ENCODE measurements at regions not wholly inside any gene's neighbourhood (a gene's known extent, or its start where the extent isn't known, plus 50 kb on each side); places are given as distances from the start of the nearest gene placed in this dataset.

DNA sequence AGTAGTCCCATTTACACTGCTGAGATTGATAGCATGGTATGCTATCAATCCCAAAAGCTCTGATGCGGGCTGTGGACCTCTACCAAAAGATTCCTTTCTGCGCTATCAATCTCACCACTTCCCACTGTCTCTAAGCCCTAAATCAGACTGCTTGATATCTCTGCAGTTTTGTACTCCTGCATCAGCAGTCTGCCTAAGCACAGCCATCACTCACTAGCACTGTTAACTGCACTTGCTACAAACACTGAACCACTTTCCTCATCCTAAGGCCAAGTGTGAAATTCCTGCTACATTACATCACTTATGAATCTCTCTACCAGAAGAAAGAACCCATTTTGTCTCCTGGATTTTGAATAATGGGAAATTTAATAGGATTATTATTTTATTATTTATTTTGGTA, 237.0 kb downstream of the HNMT start:
- Histone ChIP-seq H3K9me2 (replicated peaks; ENCODE audit: insufficient read depth) (no peaks in the 10 kb centered on the region), H4K20me1 (ENCODE audit: insufficient read depth, poor library complexity, severe bottlenecking) (no peaks in the 10 kb centered on the region), H3K9me3 (ENCODE audit: low read depth) (no peaks in the 10 kb centered on the region), H3K4me1 (ENCODE audit: insufficient read depth) (no peaks in the 10 kb centered on the region), H3K27me3 (no peaks in the 10 kb centered on the region), H3K79me2 (no peaks in the 10 kb centered on the region), H2AFZ (no peak overlapping the region), H3K4me2 (no peak overlapping the region), H3K36me3 (replicated peaks; ENCODE audit: insufficient read depth, low read depth) (no peaks in the 10 kb centered on the region), H3K27ac (no peak overlapping the region), H3K4me3 (no peak overlapping the region)
- DNase-seq (ENCODE audit: low spot score): no peak
- WGBS (ENCODE audit: low lambda C conversion rate, missing lambda C conversion rate): 77% methylated on average over 2 of the region's 2 CpGs
- TF ChIP-seq CTCF (IDR thresholded peaks at IDR 0.05; ENCODE audit: poor library complexity): no peak
- TF ChIP-seq EZH2 (IDR thresholded peaks at IDR 0.05; ENCODE audit: borderline replicate concordance): no peak
- TF ChIP-seq EZH2phosphoT487 (IDR thresholded peaks at IDR 0.05; ENCODE audit: low read depth, severe bottlenecking, unreplicated experiment): no peak

GRCh38 chr2:138202762-138203161, 238.5 kb downstream of the HNMT start:
- no peaks in the 10 kb centered on the region for H4K20me1 ChIP-seq (ENCODE audit: insufficient read depth, poor library complexity, severe bottlenecking)
- no peaks in the 10 kb centered on the region for H3K4me1 ChIP-seq (ENCODE audit: insufficient read depth)
- no peaks in the 10 kb centered on the region for H3K36me3 ChIP-seq (replicated peaks; ENCODE audit: insufficient read depth, low read depth)
- no peaks in the 10 kb centered on the region for H3K79me2 ChIP-seq
- DNase-seq (ENCODE audit: low spot score): no peak
- no peaks in the 10 kb centered on the region for H3K9me3 ChIP-seq (ENCODE audit: low read depth)
- H3K4me3 ChIP-seq: no peak overlapping the region
- no peak for TF ChIP-seq EZH2 (IDR thresholded peaks at IDR 0.05; ENCODE audit: borderline replicate concordance)
- no peak for TF ChIP-seq EZH2phosphoT487 (IDR thresholded peaks at IDR 0.05; ENCODE audit: low read depth, severe bottlenecking, unreplicated experiment)
- TF ChIP-seq CTCF (IDR thresholded peaks at IDR 0.05; ENCODE audit: poor library complexity): no peak
- no peak overlapping the region for H2AFZ ChIP-seq
- H3K27ac ChIP-seq: no peak overlapping the region
- H3K27me3 ChIP-seq: no peaks in the 10 kb centered on the region
- WGBS (ENCODE audit: low lambda C conversion rate, missing lambda C conversion rate): 96% methylated on average over 1 of the region's 1 CpG
- no peaks in the 10 kb centered on the region for H3K9me2 ChIP-seq (replicated peaks; ENCODE audit: insufficient read depth)
- no peak overlapping the region for H3K4me2 ChIP-seq

- DNase-seq (ENCODE audit: low spot score): no peak
- H3K36me3 ChIP-seq (replicated peaks; ENCODE audit: insufficient read depth, low read depth): no peaks in the 10 kb centered on the region
- no peak overlapping the region for H3K4me2 ChIP-seq
- WGBS (ENCODE audit: low lambda C conversion rate, missing lambda C conversion rate): 94% methylated on average over 1 of the region's 1 CpG
- H3K27me3 ChIP-seq: no peaks in the 10 kb centered on the region
- no peaks in the 10 kb centered on the region for H3K4me1 ChIP-seq (ENCODE audit: insufficient read depth)
- no peaks in the 10 kb centered on the region for H3K9me3 ChIP-seq (ENCODE audit: low read depth)
- TF ChIP-seq CTCF (IDR thresholded peaks at IDR 0.05; ENCODE audit: poor library complexity) (no peak), EZH2phosphoT487 (IDR thresholded peaks at IDR 0.05; ENCODE audit: low read depth, severe bottlenecking, unreplicated experiment) (no peak), EZH2 (IDR thresholded peaks at IDR 0.05; ENCODE audit: borderline replicate concordance) (no peak)
- no peaks in the 10 kb centered on the region for H4K20me1 ChIP-seq (ENCODE audit: insufficient read depth, poor library complexity, severe bottlenecking)
- no peak overlapping the region for H2AFZ ChIP-seq
- no peaks in the 10 kb centered on the region for H3K79me2 ChIP-seq
- H3K9me2 ChIP-seq (replicated peaks; ENCODE audit: insufficient read depth): no peaks in the 10 kb centered on the region
- H3K27ac ChIP-seq: no peak overlapping the region
- H3K4me3 ChIP-seq: no peak overlapping the region
Observed at GRCh38 chr2:138205281-138205680, 241.0 kb downstream of the HNMT start.

Measured in hepatocyte (in vitro differentiated cells).